DOHH2 (cell line): ENCODE measurements at regions not wholly inside any gene's neighbourhood (a gene's known extent, or its start where the extent isn't known, plus 50 kb on each side); places are given as distances from the start of the nearest gene placed in this dataset.
"Not testable (repeated sequence)": the region's sequence is repeated elsewhere in the genome, so short reads cannot be mapped to it uniquely, and the experiment has no call there.

Experiments
- H3F3A ChIP-seq: fragments of 200-600 bp; sonication (generic), shearing (Covaris generic); 2 replicates; pipeline ENCODE4 v1.6.0; 2016; ENCODE audit warnings: antibody characterized with exemption, mild to moderate bottlenecking; ENCODE audit not compliant: control insufficient read depth, insufficient read depth
- H3K27ac ChIP-seq: fragments of 200-600 bp; sonication (generic); 2 replicates; pipeline ENCODE4 v1.5.1; 2014; ENCODE audit warnings: low read depth, mild to moderate bottlenecking, low read length, moderate library complexity
- H3K27me3 ChIP-seq: fragments of 200-600 bp; sonication (generic); 2 replicates; pipeline ENCODE4 v1.6.1; 2014; ENCODE audit warnings: mild to moderate bottlenecking, low read length, mixed read lengths; ENCODE audit not compliant: control insufficient read depth
- H3K36me3 ChIP-seq: fragments of 200-600 bp; sonication (generic); 2 replicates; pipeline ENCODE4 v1.6.1; 2014; ENCODE audit warnings: mild to moderate bottlenecking, low read length, moderate library complexity, mixed read lengths; ENCODE audit not compliant: control insufficient read depth
- H3K4me1 ChIP-seq: fragments of 200-600 bp; sonication (generic); 2 replicates; pipeline ENCODE4 v1.6.1; 2014; ENCODE audit warnings: mild to moderate bottlenecking, low read length, mixed read lengths; ENCODE audit not compliant: control insufficient read depth
- H3K4me2 ChIP-seq: fragments of 200-600 bp; sonication (generic); 2 replicates; pipeline ENCODE4 v1.6.0; 2014; ENCODE audit warnings: mild to moderate bottlenecking, low read length, moderate library complexity
- H3K4me3 ChIP-seq: fragments of 200-600 bp; sonication (generic); 2 replicates; pipeline ENCODE4 v1.5.1; 2014; ENCODE audit warnings: mild to moderate bottlenecking, low read length, mixed read lengths
- H3K79me2 ChIP-seq: fragments of 200-600 bp; sonication (generic); 2 replicates; pipeline ENCODE4 v1.6.1; 2014; ENCODE audit warnings: mild to moderate bottlenecking, low read length, mixed read lengths; ENCODE audit not compliant: control insufficient read depth
- H3K9me2 ChIP-seq: fragments of 200-600 bp; sonication (generic); replicated peaks from 2 replicates; pipeline ENCODE4 v1.6.1; 2014; ENCODE audit warnings: mild to moderate bottlenecking, low read length, mixed read lengths; ENCODE audit not compliant: control insufficient read depth
- H3K9me3 ChIP-seq: fragments of 200-600 bp; sonication (generic); 2 replicates; pipeline ENCODE4 v1.6.1; 2014; ENCODE audit warnings: antibody characterized with exemption, low read length, mixed read lengths; ENCODE audit not compliant: control insufficient read depth, insufficient read depth
- H4K20me1 ChIP-seq: fragments of 200-600 bp; sonication (generic); 2 replicates; pipeline ENCODE4 v1.6.0; 2014; ENCODE audit warnings: low read depth, mild to moderate bottlenecking, antibody characterized with exemption, low read length, moderate library complexity; ENCODE audit not compliant: control insufficient read depth, insufficient read depth
- CTCF ChIP-seq: fragments of 200-600 bp; sonication (generic); IDR thresholded peaks from one replicate; pipeline ENCODE4 v1.5.1; 2014; ENCODE audit warnings: antibody characterized with exemption, mild to moderate bottlenecking, low read depth, low read length; ENCODE audit not compliant: poor library complexity, severe bottlenecking
- EZH2phosphoT487 ChIP-seq: fragments of 200-600 bp; sonication (generic); IDR thresholded peaks from 2 replicates; pipeline ENCODE4 v1.6.1; 2017; ENCODE audit warnings: borderline replicate concordance, mild to moderate bottlenecking, antibody characterized with exemption, low read length, moderate library complexity, mixed read lengths

GRCh38 chr14:104481323-104481722 lies 98.2 kb upstream of the C14orf180 start:
- Histone ChIP-seq H4K20me1 (no peaks in the 10 kb centered on the region), H3F3A (no peaks in the 10 kb centered on the region), H3K79me2 (no peaks in the 10 kb centered on the region), H3K4me1 (no peaks in the 10 kb centered on the region), H3K27ac (no peak overlapping the region), H3K36me3 (no peaks in the 10 kb centered on the region), H3K9me3 (peaks cover 5% of the 10 kb centered on the region), H3K9me2 (no peaks in the 10 kb centered on the region), H3K27me3 (peaks cover 4% of the 10 kb centered on the region; the same call in 1 of the 2 replicates), H3K4me2 (no peak overlapping the region), H3K4me3 (no peak overlapping the region)
- TF ChIP-seq EZH2phosphoT487 = no peak
- TF ChIP-seq CTCF = no peak

- not testable (repeated sequence) for H3F3A ChIP-seq, H3K36me3 ChIP-seq, H3K4me2 ChIP-seq, H3K4me3 ChIP-seq, H3K79me2 ChIP-seq, H4K20me1 ChIP-seq, H3K4me1 ChIP-seq, H3K27me3 ChIP-seq, H3K27ac ChIP-seq, H3K9me3 ChIP-seq, H3K9me2 ChIP-seq
These were observed 97.5 kb upstream of the C14orf180 start for GRCh38 chr14:104482017-104482416.

GRCh38 chr14:104486222-104486923 lies 93.2 kb upstream of the C14orf180 start:
- H3K4me2 ChIP-seq = no peak overlapping the region
- no peaks in the 10 kb centered on the region for H3K9me2 ChIP-seq
- no peaks in the 10 kb centered on the region for H3K4me1 ChIP-seq
- no peaks in the 10 kb centered on the region for H3F3A ChIP-seq
- TF ChIP-seq EZH2phosphoT487 (no peak), CTCF (no peak)
- peaks cover 2% of the 10 kb centered on the region for H3K9me3 ChIP-seq
- H3K4me3 ChIP-seq = no peak overlapping the region
- no peaks in the 10 kb centered on the region for H4K20me1 ChIP-seq
- H3K27ac ChIP-seq = no peak overlapping the region
- H3K79me2 ChIP-seq = no peaks in the 10 kb centered on the region
- peaks cover 4% of the 10 kb centered on the region; the same call in 1 of the 2 replicates for H3K27me3 ChIP-seq
- H3K36me3 ChIP-seq = no peaks in the 10 kb centered on the region

- Histone ChIP-seq H3K36me3 (no peaks in the 10 kb centered on the region), H3K9me2 (no peaks in the 10 kb centered on the region), H3K79me2 (no peaks in the 10 kb centered on the region), H3K27ac (no peak overlapping the region), H3K27me3 (peaks cover 4% of the 10 kb centered on the region; the same call in 1 of the 2 replicates), H3K4me3 (no peak overlapping the region), H3K4me1 (no peaks in the 10 kb centered on the region), H3F3A (no peaks in the 10 kb centered on the region), H4K20me1 (no peaks in the 10 kb centered on the region), H3K9me3 (0 out of 2 replicates have a peak, but pooled peaks cover 4% of the 10 kb centered on the region), H3K4me2 (no peak overlapping the region)
- TF ChIP-seq CTCF = no peak
- TF ChIP-seq EZH2phosphoT487 = no peak
These were observed 85.1 kb upstream of the C14orf180 start for GRCh38 chr14:104494483-104494882.
